Smooth muscle cell (in vitro differentiated cells): ENCODE measurements at regions not wholly inside any gene's neighbourhood (a gene's known extent, or its start where the extent isn't known, plus 50 kb on each side); places are given as distances from the start of the nearest gene placed in this dataset.

Experiments
- DNase-seq: peaks from one replicate; lab custom pipeline; 2025; ENCODE audit not compliant: unreplicated experiment; lab: John Stamatoyannopoulos, UW
- H2AFZ ChIP-seq: fragments of 200-600 bp; sonication (generic); 2 replicates; pipeline ENCODE4 v1.6.0; 2016; ENCODE audit warnings: antibody characterized with exemption, low read depth, mild to moderate bottlenecking
- H3F3A ChIP-seq: fragments of 200-600 bp; sonication (generic); 2 replicates; pipeline ENCODE4 v1.6.0; 2017; ENCODE audit warnings: antibody characterized with exemption, low read depth
- H3K27ac ChIP-seq: fragments of 200-600 bp; sonication (generic); 2 replicates; pipeline ENCODE4 v1.5.1; 2016; ENCODE audit warnings: low read depth, mild to moderate bottlenecking
- H3K27me3 ChIP-seq: fragments of 200-600 bp; sonication (generic); 2 replicates; pipeline ENCODE4 v1.6.1; 2016; ENCODE audit warnings: low read depth, mild to moderate bottlenecking
- H3K36me3 ChIP-seq: fragments of 200-600 bp; sonication (generic); 2 replicates; pipeline ENCODE4 v1.5.1; 2016; ENCODE audit warnings: low read depth
- H3K4me1 ChIP-seq: fragments of 200-600 bp; sonication (generic); 2 replicates; pipeline ENCODE4 v1.5.1; 2016; ENCODE audit warnings: low read depth
- H3K4me2 ChIP-seq: fragments of 200-600 bp; sonication (generic); 2 replicates; pipeline ENCODE4 v1.6.0; 2016; ENCODE audit warnings: mild to moderate bottlenecking
- H3K4me3 ChIP-seq: fragments of 200-600 bp; sonication (generic); 2 replicates; pipeline ENCODE4 v1.5.1; 2016; ENCODE audit warnings: mild to moderate bottlenecking
- H3K79me2 ChIP-seq: fragments of 200-600 bp; sonication (generic); 2 replicates; pipeline ENCODE4 v1.6.0; 2016; ENCODE audit warnings: low read depth, mild to moderate bottlenecking
- H3K9ac ChIP-seq: fragments of 200-600 bp; sonication (generic); 2 replicates; pipeline ENCODE4 v1.6.0; 2016; ENCODE audit warnings: low read depth
- H3K9me3 ChIP-seq: fragments of 200-600 bp; sonication (generic); replicated peaks from 2 replicates; pipeline ENCODE4 v1.5.1; 2016; ENCODE audit warnings: low read depth
- H4K20me1 ChIP-seq: fragments of 200-600 bp; sonication (generic); 2 replicates; pipeline ENCODE4 v1.6.0; 2016; ENCODE audit warnings: low read depth
- CTCF ChIP-seq: fragments of 200-600 bp; sonication (generic); IDR thresholded peaks from 2 replicates; pipeline ENCODE4 v1.5.1; 2017; ENCODE audit warnings: borderline replicate concordance, mild to moderate bottlenecking, antibody characterized with exemption; ENCODE audit not compliant: insufficient read depth, poor library complexity, severe bottlenecking
- WGBS: methylation state at CpG from one replicate; pipeline ENCODE4 v1.1.7; 2016; ENCODE audit warnings: low lambda C conversion rate; 5-methylcytosine and 5-hydroxymethylcytosine counted together

- 64% methylated on average over 1 of the region's 1 CpG for WGBS
- no peak for DNase-seq
- Histone ChIP-seq H3K27ac (no peak overlapping the region), H3K79me2 (no peaks in the 10 kb centered on the region), H4K20me1 (no peaks in the 10 kb centered on the region), H3K9me3 (no peaks in the 10 kb centered on the region), H2AFZ (no peak overlapping the region), H3K36me3 (no peaks in the 10 kb centered on the region), H3K27me3 (no peaks in the 10 kb centered on the region), H3K4me1 (no peaks in the 10 kb centered on the region), H3K4me3 (no peak overlapping the region), H3K4me2 (no peak overlapping the region), H3F3A (no peaks in the 10 kb centered on the region), H3K9ac (no peak overlapping the region)
- no peak for TF ChIP-seq CTCF
Measured at GRCh38 chr3:139132976-139133375, 88.3 kb upstream of the PRR23C start.

- DNase-seq, result no peak
- 82% methylated on average over 2 of the region's 2 CpGs for WGBS
- Histone ChIP-seq H3K4me3 (no peak overlapping the region), H3K36me3 (no peaks in the 10 kb centered on the region), H3K4me1 (no peaks in the 10 kb centered on the region), H2AFZ (no peak overlapping the region), H4K20me1 (no peaks in the 10 kb centered on the region), H3K4me2 (no peak overlapping the region), H3K9ac (no peak overlapping the region), H3K27me3 (no peaks in the 10 kb centered on the region), H3K9me3 (no peaks in the 10 kb centered on the region), H3F3A (no peaks in the 10 kb centered on the region), H3K27ac (no peak overlapping the region), H3K79me2 (no peaks in the 10 kb centered on the region)
- TF ChIP-seq CTCF, result no peak
Measured at GRCh38 chr3:139134678-139135372, 90.1 kb upstream of the PRR23C start.

GRCh38 chr3:139135657-139136056 is 91.0 kb upstream of the PRR23C start:
- Histone ChIP-seq H2AFZ (no peak overlapping the region), H4K20me1 (no peaks in the 10 kb centered on the region), H3K9ac (no peak overlapping the region), H3F3A (no peaks in the 10 kb centered on the region), H3K4me2 (no peak overlapping the region), H3K36me3 (no peaks in the 10 kb centered on the region), H3K27ac (no peak overlapping the region), H3K9me3 (no peaks in the 10 kb centered on the region), H3K4me3 (no peak overlapping the region), H3K27me3 (no peaks in the 10 kb centered on the region), H3K79me2 (no peaks in the 10 kb centered on the region), H3K4me1 (no peaks in the 10 kb centered on the region)
- no peak for DNase-seq
- no peak for TF ChIP-seq CTCF
